ENCODE measurements at regions not wholly inside any gene's neighbourhood (a gene's known extent, or its start where the extent isn't known, plus 50 kb on each side); places are given as distances from the start of the nearest gene placed in this dataset.

- no peak for ATAC-seq
- Histone ChIP-seq H3K27ac (ENCODE audit: low read length) (no peak overlapping the region), H3K27me3 (ENCODE audit: control insufficient read depth, insufficient read depth, low read length) (no peaks in the 10 kb centered on the region), H3K4me3 (ENCODE audit: low read depth in 2 of 2, low read length in 2 of 2) (no peak overlapping the region), H3K9me3 (ENCODE audit: control insufficient read depth, insufficient read depth, low read depth, low read length) (peaks cover 12% of the 10 kb centered on the region), H3K36me3 (ENCODE audit: control insufficient read depth, insufficient read depth, low read length) (no peaks in the 10 kb centered on the region), H3K4me1 (ENCODE audit: control insufficient read depth, insufficient read depth, low read length) (no peaks in the 10 kb centered on the region)
- intact Hi-C loops (cut with micrococcal nuclease; ENCODE audit: unreplicated experiment) (no loop called here), in situ Hi-C loops (cut with HindIII; ENCODE audit: low pct_unique_long_range_greater_than_20kb, low sequenced_read_pairs) (no loop called here)
- ChIA-PET POLR2A (no interaction called here), CTCF (no interaction called here)
- BruUV-seq (replicated peaks), result no TSS peak
- DNase-seq (ENCODE audit: low read depth, low spot score), result no peak
- TF ChIP-seq CTCF (IDR thresholded peaks at IDR 0.05) (no peak), POLR2AphosphoS5 (IDR thresholded peaks at IDR 0.05; ENCODE audit: low read depth, low read length) (no peak), TCF7L2 (IDR thresholded peaks at IDR 0.05; ENCODE audit: low read depth, low read length) (no peak), SIN3A (IDR thresholded peaks at IDR 0.05; ENCODE audit: borderline replicate concordance, insufficient read depth, low read depth, low read length) (no peak)
- TF ChIP-seq, protein P1, sequence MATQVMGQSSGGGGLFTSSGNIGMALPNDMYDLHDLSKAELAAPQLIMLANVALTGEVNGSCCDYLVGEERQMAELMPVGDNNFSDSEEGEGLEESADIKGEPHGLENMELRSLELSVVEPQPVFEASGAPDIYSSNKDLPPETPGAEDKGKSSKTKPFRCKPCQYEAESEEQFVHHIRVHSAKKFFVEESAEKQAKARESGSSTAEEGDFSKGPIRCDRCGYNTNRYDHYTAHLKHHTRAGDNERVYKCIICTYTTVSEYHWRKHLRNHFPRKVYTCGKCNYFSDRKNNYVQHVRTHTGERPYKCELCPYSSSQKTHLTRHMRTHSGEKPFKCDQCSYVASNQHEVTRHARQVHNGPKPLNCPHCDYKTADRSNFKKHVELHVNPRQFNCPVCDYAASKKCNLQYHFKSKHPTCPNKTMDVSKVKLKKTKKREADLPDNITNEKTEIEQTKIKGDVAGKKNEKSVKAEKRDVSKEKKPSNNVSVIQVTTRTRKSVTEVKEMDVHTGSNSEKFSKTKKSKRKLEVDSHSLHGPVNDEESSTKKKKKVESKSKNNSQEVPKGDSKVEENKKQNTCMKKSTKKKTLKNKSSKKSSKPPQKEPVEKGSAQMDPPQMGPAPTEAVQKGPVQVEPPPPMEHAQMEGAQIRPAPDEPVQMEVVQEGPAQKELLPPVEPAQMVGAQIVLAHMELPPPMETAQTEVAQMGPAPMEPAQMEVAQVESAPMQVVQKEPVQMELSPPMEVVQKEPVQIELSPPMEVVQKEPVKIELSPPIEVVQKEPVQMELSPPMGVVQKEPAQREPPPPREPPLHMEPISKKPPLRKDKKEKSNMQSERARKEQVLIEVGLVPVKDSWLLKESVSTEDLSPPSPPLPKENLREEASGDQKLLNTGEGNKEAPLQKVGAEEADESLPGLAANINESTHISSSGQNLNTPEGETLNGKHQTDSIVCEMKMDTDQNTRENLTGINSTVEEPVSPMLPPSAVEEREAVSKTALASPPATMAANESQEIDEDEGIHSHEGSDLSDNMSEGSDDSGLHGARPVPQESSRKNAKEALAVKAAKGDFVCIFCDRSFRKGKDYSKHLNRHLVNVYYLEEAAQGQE (IDR thresholded peaks at IDR 0.05; ENCODE audit: insufficient read depth in 1 of 2, low read depth in 2 of 2, low read length in 1 of 2), result no peak
Observed at GRCh38 chr11:82225930-82226329, 507.7 kb downstream of the FAM181B start.

DNA sequence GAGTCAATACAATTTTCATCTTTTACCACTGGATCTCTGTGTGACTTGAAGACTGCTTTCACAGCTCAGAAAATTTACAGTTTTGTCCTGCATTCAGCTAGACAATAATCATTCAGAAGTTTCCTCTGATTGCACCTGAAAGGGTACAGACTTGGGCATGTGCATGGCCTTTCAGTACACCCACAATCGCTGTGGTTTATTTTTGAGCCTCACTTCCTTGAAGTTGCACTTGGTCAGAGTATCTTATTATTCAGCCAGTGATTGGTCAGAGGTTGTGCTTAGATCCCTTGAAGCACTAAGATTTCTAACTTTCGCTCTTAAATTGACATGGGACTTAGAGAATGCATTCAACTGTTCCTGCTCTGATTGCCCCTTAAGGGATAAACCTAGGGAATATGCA, 508.2 kb downstream of the FAM181B start:
- ChIA-PET POLR2A (no interaction called here), CTCF (no interaction called here)
- H3K36me3 ChIP-seq (ENCODE audit: control insufficient read depth, insufficient read depth, low read length), result no peaks in the 10 kb centered on the region
- no peak overlapping the region for H3K4me3 ChIP-seq (ENCODE audit: low read depth in 2 of 2, low read length in 2 of 2)
- H3K4me1 ChIP-seq (ENCODE audit: control insufficient read depth, insufficient read depth, low read length), result no peaks in the 10 kb centered on the region
- peaks cover 12% of the 10 kb centered on the region for H3K9me3 ChIP-seq (ENCODE audit: control insufficient read depth, insufficient read depth, low read depth, low read length)
- in situ Hi-C loops (cut with HindIII; ENCODE audit: low pct_unique_long_range_greater_than_20kb, low sequenced_read_pairs), result no loop called here
- ATAC-seq, result no peak
- TF ChIP-seq TCF7L2 (IDR thresholded peaks at IDR 0.05; ENCODE audit: low read depth, low read length), result no peak
- TF ChIP-seq CTCF (IDR thresholded peaks at IDR 0.05), result no peak
- TF ChIP-seq, protein P1 (IDR thresholded peaks at IDR 0.05; ENCODE audit: insufficient read depth in 1 of 2, low read depth in 2 of 2, low read length in 1 of 2), result no peak
- TF ChIP-seq POLR2AphosphoS5 (IDR thresholded peaks at IDR 0.05; ENCODE audit: low read depth, low read length), result no peak
- TF ChIP-seq SIN3A (IDR thresholded peaks at IDR 0.05; ENCODE audit: borderline replicate concordance, insufficient read depth, low read depth, low read length), result no peak
- no peaks in the 10 kb centered on the region for H3K27me3 ChIP-seq (ENCODE audit: control insufficient read depth, insufficient read depth, low read length)
- no peak for DNase-seq (ENCODE audit: low read depth, low spot score)
- BruUV-seq (replicated peaks), result no TSS peak
- intact Hi-C loops (cut with micrococcal nuclease; ENCODE audit: unreplicated experiment), result no loop called here
- H3K27ac ChIP-seq (ENCODE audit: low read length), result no peak overlapping the region

Data from Panc1 (cell line).